HG03066 (cell line): ENCODE measurements at regions not wholly inside any gene's neighbourhood (a gene's known extent, or its start where the extent isn't known, plus 50 kb on each side); places are given as distances from the start of the nearest gene placed in this dataset.

ENCODE experiments used
- ATAC-seq: cut with Tn5 transposase; IDR thresholded peaks from one replicate; pipeline ENCODE4 v1.9.1; 2021; ENCODE audit warnings: low read depth; ENCODE audit not compliant: unreplicated experiment

- ATAC-seq = no peak
Measured at GRCh38 chr13:107296804-107297203, 728.9 kb upstream of the ARGLU1 start.

GRCh38 chr13:107295416-107296140, 727.6 kb upstream of the ARGLU1 start:
- no peak for ATAC-seq

- ATAC-seq = no peak
Measured at GRCh38 chr13:107293924-107294323, 726.0 kb upstream of the ARGLU1 start.

- no peak for ATAC-seq
Measured at GRCh38 chr13:107291875-107292274, 723.9 kb upstream of the ARGLU1 start.

GRCh38 chr13:107289540-107289939, 721.6 kb upstream of the ARGLU1 start:
- no peak for ATAC-seq

- no peak for ATAC-seq
Measured at GRCh38 chr13:107284173-107284572, 716.2 kb upstream of the ARGLU1 start.

GRCh38 chr13:107277911-107278310, 710.0 kb upstream of the ARGLU1 start:
- ATAC-seq = no peak

GRCh38 chr13:107276936-107277335, 709.0 kb upstream of the ARGLU1 start:
- ATAC-seq = no peak

GRCh38 chr13:107275945-107276614, 708.1 kb upstream of the ARGLU1 start:
- no peak for ATAC-seq

GRCh38 chr13:107275312-107275711, 707.4 kb upstream of the ARGLU1 start:
- ATAC-seq = no peak

GRCh38 chr13:107271227-107271626, 703.3 kb upstream of the ARGLU1 start:
- no peak for ATAC-seq

- ATAC-seq = no peak
Measured at GRCh38 chr13:107266657-107267056, 698.7 kb upstream of the ARGLU1 start.

GRCh38 chr13:107258599-107259187, 690.8 kb upstream of the ARGLU1 start:
- no peak for ATAC-seq

GRCh38 chr13:107254392-107254791, 686.5 kb upstream of the ARGLU1 start:
- no peak for ATAC-seq

GRCh38 chr13:107252428-107252827, 684.5 kb upstream of the ARGLU1 start:
- ATAC-seq = no peak

- ATAC-seq = no peak
Measured at GRCh38 chr13:107252021-107252420, 684.1 kb upstream of the ARGLU1 start.

- no peak for ATAC-seq
Measured at GRCh38 chr13:107251341-107251740, 683.4 kb upstream of the ARGLU1 start.

GRCh38 chr13:107250628-107251027, 682.7 kb upstream of the ARGLU1 start:
- ATAC-seq = no peak

- ATAC-seq = no peak
Measured at GRCh38 chr13:107244241-107244640, 676.3 kb upstream of the ARGLU1 start.

- ATAC-seq = no peak
Measured at GRCh38 chr13:107242138-107242537, 674.2 kb upstream of the ARGLU1 start.

GRCh38 chr13:107241381-107241780, 673.4 kb upstream of the ARGLU1 start:
- no peak for ATAC-seq

- no peak for ATAC-seq
Measured at GRCh38 chr13:107239213-107239612, 671.3 kb upstream of the ARGLU1 start.
